GM12872 (cell line): ENCODE measurements at regions not wholly inside any gene's neighbourhood (a gene's known extent, or its start where the extent isn't known, plus 50 kb on each side); places are given as distances from the start of the nearest gene placed in this dataset.

ENCODE experiments used
- TF ChIP-seq, protein P1 (sequence below): IDR thresholded peaks from 3 replicates; pipeline ENCODE4 v1.5.1; 2011; ENCODE audit warnings: low read depth, mild to moderate bottlenecking, low read length, moderate library complexity; ENCODE audit not compliant: insufficient read depth

- TF ChIP-seq, protein P1, sequence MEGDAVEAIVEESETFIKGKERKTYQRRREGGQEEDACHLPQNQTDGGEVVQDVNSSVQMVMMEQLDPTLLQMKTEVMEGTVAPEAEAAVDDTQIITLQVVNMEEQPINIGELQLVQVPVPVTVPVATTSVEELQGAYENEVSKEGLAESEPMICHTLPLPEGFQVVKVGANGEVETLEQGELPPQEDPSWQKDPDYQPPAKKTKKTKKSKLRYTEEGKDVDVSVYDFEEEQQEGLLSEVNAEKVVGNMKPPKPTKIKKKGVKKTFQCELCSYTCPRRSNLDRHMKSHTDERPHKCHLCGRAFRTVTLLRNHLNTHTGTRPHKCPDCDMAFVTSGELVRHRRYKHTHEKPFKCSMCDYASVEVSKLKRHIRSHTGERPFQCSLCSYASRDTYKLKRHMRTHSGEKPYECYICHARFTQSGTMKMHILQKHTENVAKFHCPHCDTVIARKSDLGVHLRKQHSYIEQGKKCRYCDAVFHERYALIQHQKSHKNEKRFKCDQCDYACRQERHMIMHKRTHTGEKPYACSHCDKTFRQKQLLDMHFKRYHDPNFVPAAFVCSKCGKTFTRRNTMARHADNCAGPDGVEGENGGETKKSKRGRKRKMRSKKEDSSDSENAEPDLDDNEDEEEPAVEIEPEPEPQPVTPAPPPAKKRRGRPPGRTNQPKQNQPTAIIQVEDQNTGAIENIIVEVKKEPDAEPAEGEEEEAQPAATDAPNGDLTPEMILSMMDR: no peak
These were observed 638.2 kb upstream of the SEMA6A start for GRCh38 chr5:117212866-117213265.

- TF ChIP-seq, protein P1: no peak
These were observed 636.2 kb upstream of the SEMA6A start for GRCh38 chr5:117210796-117211195.

GRCh38 chr5:117209479-117209878 lies 634.9 kb upstream of the SEMA6A start:
- TF ChIP-seq, protein P1: no peak

- TF ChIP-seq, protein P1: no peak
These were observed 632.6 kb upstream of the SEMA6A start for GRCh38 chr5:117207088-117207668.

DNA sequence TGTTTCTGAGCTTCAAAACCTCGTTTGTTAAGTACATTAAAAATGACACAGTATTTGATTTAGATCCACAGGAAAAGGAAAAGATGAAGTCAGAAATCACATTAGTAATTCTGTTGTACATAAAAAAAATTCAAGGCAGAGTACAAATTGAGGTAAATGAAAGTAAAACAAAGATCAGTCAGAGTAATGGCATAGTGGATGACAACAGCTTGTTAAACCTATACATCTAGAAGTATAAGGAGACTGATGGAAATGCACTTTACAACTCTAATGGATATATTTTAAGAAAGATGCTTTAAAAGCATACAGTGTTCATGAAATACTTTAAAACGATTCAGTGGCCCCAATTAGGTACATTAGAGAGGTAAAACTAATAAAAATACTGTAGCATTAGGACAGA lies 631.3 kb upstream of the SEMA6A start:
- TF ChIP-seq, protein P1: no peak

- TF ChIP-seq, protein P1: no peak
These were observed 630.6 kb upstream of the SEMA6A start for GRCh38 chr5:117204926-117205869.

DNA sequence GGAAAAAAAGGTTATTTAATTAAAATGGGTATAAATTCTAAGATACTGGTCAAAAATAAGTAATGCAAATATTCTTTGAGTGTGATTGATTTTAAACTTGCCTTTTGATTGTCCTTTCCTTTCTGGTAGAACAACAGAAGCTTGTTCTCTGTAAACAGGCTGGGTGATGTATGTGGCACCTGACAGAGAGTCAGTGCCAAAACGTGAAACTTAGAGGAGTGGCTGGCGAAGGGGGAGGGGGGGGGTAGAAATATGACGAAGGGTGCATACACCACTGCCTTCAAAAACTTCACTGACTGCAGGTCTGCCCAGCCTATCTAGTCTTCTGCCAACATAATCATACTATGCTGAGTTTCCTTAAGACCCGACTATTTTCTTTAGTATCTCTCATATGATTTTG lies 629.8 kb upstream of the SEMA6A start:
- TF ChIP-seq, protein P1: no peak
